H9 (cell line): ENCODE measurements at regions not wholly inside any gene's neighbourhood (a gene's known extent, or its start where the extent isn't known, plus 50 kb on each side); places are given as distances from the start of the nearest gene placed in this dataset.

Experiments
- DNase-seq: peaks from one replicate; pipeline ENCODE4 v3.0.0-alpha.2; 2017
- H2AFZ ChIP-seq: one replicate; pipeline ENCODE4 v1.6.1; 2013; ENCODE audit warnings: mild to moderate bottlenecking, low read length, control low read depth, moderate library complexity
- H2AK5ac ChIP-seq: 2 replicates; pipeline ENCODE4 v1.6.1; 2013; ENCODE audit warnings: low read length, control low read depth, mixed read lengths; ENCODE audit not compliant: insufficient read length
- H2BK120ac ChIP-seq: one replicate; pipeline ENCODE4 v1.6.1; 2013; ENCODE audit warnings: low read depth, mild to moderate bottlenecking, low read length, control low read depth, inconsistent platforms; ENCODE audit not compliant: poor library complexity, severe bottlenecking
- H2BK12ac ChIP-seq: 2 replicates; pipeline ENCODE4 v1.6.1; 2013; ENCODE audit warnings: low read length, control low read depth, mixed read lengths, low read depth; ENCODE audit not compliant: insufficient read length
- H2BK15ac ChIP-seq: 2 replicates; pipeline ENCODE4 v1.6.1; 2013; ENCODE audit warnings: low read depth, low read length, control low read depth
- H2BK20ac ChIP-seq: one replicate; pipeline ENCODE4 v1.6.1; 2013; ENCODE audit warnings: low read depth, mild to moderate bottlenecking, low read length, control low read depth, inconsistent platforms; ENCODE audit not compliant: poor library complexity, severe bottlenecking
- H2BK5ac ChIP-seq: 2 replicates; pipeline ENCODE4 v1.6.1; 2013; ENCODE audit warnings: low read length, control low read depth, mixed read lengths; ENCODE audit not compliant: insufficient read length
- H3K14ac ChIP-seq: 2 replicates; pipeline ENCODE4 v1.6.1; 2013; ENCODE audit warnings: low read length, control low read depth; ENCODE audit not compliant: insufficient read depth
- H3K18ac ChIP-seq: 2 replicates; pipeline ENCODE4 v1.6.1; 2013; ENCODE audit warnings: low read depth, mild to moderate bottlenecking, mixed read lengths, low read length, control low read depth; ENCODE audit not compliant: insufficient read length
- H3K23ac ChIP-seq: 2 replicates; pipeline ENCODE4 v1.6.1; 2013; ENCODE audit warnings: low read length, control low read depth, mixed read lengths, low read depth; ENCODE audit not compliant: insufficient read length
- H3K23me2 ChIP-seq: 2 replicates; pipeline ENCODE4 v1.6.1; 2013; ENCODE audit warnings: low read depth, mild to moderate bottlenecking, mixed read lengths, low read length, control low read depth; ENCODE audit not compliant: insufficient read length, poor library complexity, severe bottlenecking
- H3K27ac ChIP-seq: 2 replicates; pipeline ENCODE4 v1.5.1; 2013; ENCODE audit warnings: low read length, control low read depth, mixed read lengths, low read depth; ENCODE audit not compliant: insufficient read length
- H3K27me3 ChIP-seq: 2 replicates; pipeline ENCODE4 v1.6.1; 2013; ENCODE audit warnings: low read length, control low read depth, inconsistent platforms; ENCODE audit not compliant: insufficient read depth
- H3K4ac ChIP-seq: 2 replicates; pipeline ENCODE4 v1.6.1; 2013; ENCODE audit warnings: low read depth, mild to moderate bottlenecking, control low read depth, inconsistent platforms, low read length, moderate library complexity
- H3K4me1 ChIP-seq: 2 replicates; pipeline ENCODE4 v1.6.1; 2013; ENCODE audit warnings: low read length, control low read depth, inconsistent platforms; ENCODE audit not compliant: insufficient read depth
- H3K4me2 ChIP-seq: 2 replicates; pipeline ENCODE4 v1.6.1; 2013; ENCODE audit warnings: low read length, control low read depth, mixed read lengths; ENCODE audit not compliant: insufficient read length, insufficient read depth
- H3K56ac ChIP-seq: 2 replicates; pipeline ENCODE4 v1.6.1; 2013; ENCODE audit warnings: low read depth, mild to moderate bottlenecking, mixed read lengths, low read length, control low read depth; ENCODE audit not compliant: insufficient read length
- H3K79me1 ChIP-seq: 2 replicates; pipeline ENCODE4 v1.6.1; 2013; ENCODE audit warnings: low read depth, mild to moderate bottlenecking, moderate library complexity, low read length, control low read depth, inconsistent platforms; ENCODE audit not compliant: insufficient read depth, poor library complexity, severe bottlenecking
- H3K79me2 ChIP-seq: 2 replicates; pipeline ENCODE4 v1.6.1; 2013; ENCODE audit warnings: low read length, control low read depth, inconsistent platforms; ENCODE audit not compliant: insufficient read depth
- H3K9ac ChIP-seq: 2 replicates; pipeline ENCODE4 v1.6.1; 2013; ENCODE audit warnings: low read length, control low read depth, mixed read lengths; ENCODE audit not compliant: insufficient read length; ENCODE audit errors: extremely low read depth
- H3K9me3 ChIP-seq: one replicate; pipeline ENCODE4 v1.6.1; 2013; ENCODE audit warnings: low read depth, low read length, inconsistent platforms; ENCODE audit not compliant: control insufficient read depth
- H3T11ph ChIP-seq: one replicate; pipeline ENCODE4 v1.6.1; 2013; ENCODE audit warnings: mild to moderate bottlenecking, low read length, control low read depth, inconsistent platforms
- H4K20me1 ChIP-seq: one replicate; pipeline ENCODE4 v1.6.1; 2013; ENCODE audit not compliant: control insufficient read depth, insufficient read length, insufficient read depth
- H4K5ac ChIP-seq: 2 replicates; pipeline ENCODE4 v1.6.1; 2013; ENCODE audit warnings: low read depth, mild to moderate bottlenecking, mixed read lengths, low read length, control low read depth; ENCODE audit not compliant: insufficient read length
- H4K8ac ChIP-seq: replicated peaks from 2 replicates; pipeline ENCODE4 v1.6.1; 2013; ENCODE audit warnings: low read length, control low read depth, mixed read lengths, low read depth; ENCODE audit not compliant: insufficient read length
- H4K91ac ChIP-seq: 2 replicates; pipeline ENCODE4 v1.6.1; 2013; ENCODE audit warnings: low read depth, mild to moderate bottlenecking, moderate library complexity, mixed read lengths, low read length, control low read depth; ENCODE audit not compliant: insufficient read length
- H3K27ac Mint-ChIP-seq, 3 experiments: 2 replicates in 2 of 3; 3 replicates in 1 of 3; pipeline ENCODE4 v1.8.0; 2020 to 2021; ENCODE audit warnings: mixed read lengths in 3 of 3, mild to moderate bottlenecking in 1 of 3, moderate library complexity in 1 of 3
- H3K27me3 Mint-ChIP-seq: 2 replicates; pipeline ENCODE4 v1.8.0; 2021; ENCODE audit warnings: low read depth, mild to moderate bottlenecking, moderate library complexity, mixed read lengths
- H3K36me3 Mint-ChIP-seq, 3 experiments: 2 replicates in 2 of 3; 3 replicates in 1 of 3; pipeline ENCODE4 v1.8.0; 2020 to 2021; ENCODE audit warnings: low read depth in 3 of 3, mixed read lengths in 3 of 3; ENCODE audit not compliant: insufficient read depth in 1 of 3
- H3K4me1 Mint-ChIP-seq, 2 experiments: 2 replicates each; pipeline ENCODE4 v1.8.0; 2020; ENCODE audit warnings: mixed read lengths in 2 of 2
- H3K4me3 Mint-ChIP-seq, 2 experiments: 2 replicates in 1 of 2; 3 replicates in 1 of 2; pipeline ENCODE4 v1.8.0; 2020 to 2021; ENCODE audit warnings: mild to moderate bottlenecking in 2 of 2, mixed read lengths in 2 of 2, moderate library complexity in 1 of 2
- H3K9me3 Mint-ChIP-seq, 2 experiments: 2 replicates in 1 of 2; 3 replicates in 1 of 2; pipeline ENCODE4 v1.8.0; 2020; ENCODE audit warnings: mild to moderate bottlenecking in 2 of 2, mixed read lengths in 2 of 2, moderate library complexity in 1 of 2
- WGBS: extraction: QIAGEN DNeasy Blood & Tissue Kit; methylation state at CpG from one replicate; pipeline ENCODE4 v1.1.7; 2013; ENCODE audit warnings: missing lambda C conversion rate, low lambda C conversion rate, mixed read lengths; ENCODE audit not compliant: insufficient read length; ENCODE audit errors: extremely low coverage; 5-methylcytosine and 5-hydroxymethylcytosine counted together
- TF ChIP-seq, protein P1 (sequence below): fragments of 200-600 bp; sonication (generic); conservative IDR thresholded peaks from 3 replicates; pipeline ENCODE4 v1.8.0; 2021; ENCODE audit warnings: antibody characterized with exemption, mild to moderate bottlenecking

DNA sequence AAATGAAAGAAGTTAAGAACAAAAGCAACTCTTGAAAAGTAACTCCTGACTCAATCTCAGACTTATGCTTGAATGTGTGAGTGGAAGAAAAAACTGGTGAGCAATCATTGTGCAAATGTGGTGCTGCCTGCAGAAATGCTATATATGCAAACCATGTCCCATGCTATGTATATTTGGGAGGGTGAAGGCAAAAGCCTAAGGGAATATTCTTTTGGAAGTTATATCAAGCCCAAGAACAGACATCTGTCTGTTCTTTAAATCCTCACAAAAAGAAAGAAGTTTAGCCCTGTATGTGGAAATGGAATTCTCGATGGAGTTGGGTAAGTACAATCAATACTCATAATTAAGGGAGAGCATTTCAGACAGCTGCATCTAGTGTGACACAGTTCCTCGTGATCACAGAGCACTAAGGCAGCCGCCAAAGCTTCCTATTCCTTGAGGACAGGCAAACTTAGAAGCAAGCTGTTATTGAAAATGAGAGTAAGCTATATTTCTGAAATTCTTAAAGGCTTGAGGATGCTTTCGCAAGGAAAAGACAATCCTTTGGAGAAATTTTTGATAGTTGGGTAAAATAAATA is 406.5 kb upstream of the CHORDC1 start:
- no peaks in the 10 kb centered on the region for H3K9me3 ChIP-seq
- TF ChIP-seq, protein P1, sequence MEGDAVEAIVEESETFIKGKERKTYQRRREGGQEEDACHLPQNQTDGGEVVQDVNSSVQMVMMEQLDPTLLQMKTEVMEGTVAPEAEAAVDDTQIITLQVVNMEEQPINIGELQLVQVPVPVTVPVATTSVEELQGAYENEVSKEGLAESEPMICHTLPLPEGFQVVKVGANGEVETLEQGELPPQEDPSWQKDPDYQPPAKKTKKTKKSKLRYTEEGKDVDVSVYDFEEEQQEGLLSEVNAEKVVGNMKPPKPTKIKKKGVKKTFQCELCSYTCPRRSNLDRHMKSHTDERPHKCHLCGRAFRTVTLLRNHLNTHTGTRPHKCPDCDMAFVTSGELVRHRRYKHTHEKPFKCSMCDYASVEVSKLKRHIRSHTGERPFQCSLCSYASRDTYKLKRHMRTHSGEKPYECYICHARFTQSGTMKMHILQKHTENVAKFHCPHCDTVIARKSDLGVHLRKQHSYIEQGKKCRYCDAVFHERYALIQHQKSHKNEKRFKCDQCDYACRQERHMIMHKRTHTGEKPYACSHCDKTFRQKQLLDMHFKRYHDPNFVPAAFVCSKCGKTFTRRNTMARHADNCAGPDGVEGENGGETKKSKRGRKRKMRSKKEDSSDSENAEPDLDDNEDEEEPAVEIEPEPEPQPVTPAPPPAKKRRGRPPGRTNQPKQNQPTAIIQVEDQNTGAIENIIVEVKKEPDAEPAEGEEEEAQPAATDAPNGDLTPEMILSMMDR, result no peak
- H2BK5ac ChIP-seq, result no peak overlapping the region
- H2AK5ac ChIP-seq, result no peak overlapping the region
- H3K56ac ChIP-seq, result no peak overlapping the region
- H3K27me3 ChIP-seq, result no peaks in the 10 kb centered on the region
- no peak overlapping the region for H2AFZ ChIP-seq
- H3K18ac ChIP-seq, result no peak overlapping the region
- no peaks in the 10 kb centered on the region for H4K20me1 ChIP-seq
- no peak overlapping the region for H3K23ac ChIP-seq
- H3K23me2 ChIP-seq, result no peaks in the 10 kb centered on the region
- no peaks in the 10 kb centered on the region for H3K4me1 ChIP-seq
- no peak for DNase-seq
- Mint-ChIP-seq H3K36me3 (no peaks in the 10 kb centered on the region), H3K27ac (no peak overlapping the region), H3K4me3 (no peak overlapping the region), H3K4me1 (no peaks in the 10 kb centered on the region), H3K9me3 (no peaks in the 10 kb centered on the region), H3K27me3 (no peaks in the 10 kb centered on the region)
- H4K8ac ChIP-seq, result no peak overlapping the region
- H3K4ac ChIP-seq, result no peak overlapping the region
- no peak overlapping the region for H2BK20ac ChIP-seq
- H2BK12ac ChIP-seq, result no peak overlapping the region
- H3K4me2 ChIP-seq, result no peak overlapping the region
- H3T11ph ChIP-seq, result no peak overlapping the region
- no peak overlapping the region for H4K5ac ChIP-seq
- no peak overlapping the region for H2BK15ac ChIP-seq
- H2BK120ac ChIP-seq, result no peak overlapping the region
- H3K27ac ChIP-seq, result no peak overlapping the region
- H3K9ac ChIP-seq, result no peak overlapping the region
- H3K79me2 ChIP-seq, result no peaks in the 10 kb centered on the region
- no CpG with 5 or more reads among the region's 4 CpGs for WGBS
- no peaks in the 10 kb centered on the region for H3K79me1 ChIP-seq
- no peak overlapping the region for H4K91ac ChIP-seq
- no peak overlapping the region for H3K14ac ChIP-seq
